A673 (cell line): ENCODE measurements at regions not wholly inside any gene's neighbourhood (a gene's known extent, or its start where the extent isn't known, plus 50 kb on each side); places are given as distances from the start of the nearest gene placed in this dataset.

Experiments
- BruUV-seq: library from RNA; stranded (reverse); fragments of 400-500 nt; replicated peaks from 2 replicates; lab custom pipeline; 2021; lab: Mats Ljungman, UMichigan
- CTCF ChIA-PET: fragments of 300-600 bp; sonication (Branson Sonifier 250); formaldehyde crosslinking; loops from one replicate; lab custom pipeline; 2022; ENCODE audit warnings: antibody characterized with exemption; lab: Charles Lee
- POLR2A ChIA-PET: fragments of 300-600 bp; sonication (Branson Sonifier 250); formaldehyde crosslinking; loops from one replicate; lab custom pipeline; 2022; ENCODE audit warnings: antibody characterized with exemption; ENCODE audit not compliant: low non-redundant PET; lab: Charles Lee
- DNase-seq: peaks from one replicate; pipeline ENCODE4 v3.0.0-alpha.2; 2015; ENCODE audit warnings: low spot score
- H3K27ac ChIP-seq: fragments of 200-600 bp; sonication (generic); 2 replicates; pipeline ENCODE4 v1.5.1; 2016; ENCODE audit warnings: mixed run types, low read depth, mild to moderate bottlenecking, mixed read lengths, antibody characterized with exemption, low read length; ENCODE audit not compliant: poor library complexity, severe bottlenecking
- H3K27me3 ChIP-seq: fragments of 200-600 bp; sonication (generic); replicated peaks from 2 replicates; pipeline ENCODE4 v1.6.1; 2017; ENCODE audit warnings: mixed run types, low read depth, mild to moderate bottlenecking, mixed read lengths, antibody characterized with exemption, low read length; ENCODE audit not compliant: insufficient read depth, poor library complexity
- H3K36me3 ChIP-seq: fragments of 200-600 bp; sonication (generic); 2 replicates; pipeline ENCODE4 v1.6.1; 2016; ENCODE audit warnings: mixed run types, mild to moderate bottlenecking, mixed read lengths, antibody characterized with exemption, low read length; ENCODE audit not compliant: insufficient read depth, poor library complexity, severe bottlenecking
- H3K4me1 ChIP-seq: fragments of 200-600 bp; sonication (generic); 2 replicates; pipeline ENCODE4 v1.6.1; 2017; ENCODE audit warnings: mixed run types, mild to moderate bottlenecking, mixed read lengths, antibody characterized with exemption, low read length; ENCODE audit not compliant: insufficient read depth, poor library complexity, severe bottlenecking
- H3K4me3 ChIP-seq: fragments of 200-600 bp; sonication (generic); 2 replicates; pipeline ENCODE4 v1.5.1; 2016; ENCODE audit warnings: low read depth, mixed run types, mild to moderate bottlenecking, mixed read lengths, low read length; ENCODE audit not compliant: poor library complexity, severe bottlenecking
- H3K9me3 ChIP-seq: fragments of 200-600 bp; sonication (generic); 2 replicates; pipeline ENCODE4 v1.6.1; 2016; ENCODE audit warnings: mixed run types, low read depth, mild to moderate bottlenecking, mixed read lengths, antibody characterized with exemption, low read length; ENCODE audit not compliant: poor library complexity, severe bottlenecking
- EZH2 ChIP-seq: fragments of 200-600 bp; sonication (generic); IDR thresholded peaks from 2 replicates; pipeline ENCODE4 v1.6.1; 2017; ENCODE audit warnings: borderline replicate concordance, low read depth, mild to moderate bottlenecking, mixed read lengths, antibody characterized with exemption, low read length; ENCODE audit not compliant: poor library complexity, severe bottlenecking
- intact Hi-C: fragments of 100-400 bp; cut with micrococcal nuclease; formaldehyde crosslinking; loops from one replicate; pipeline ENCODE4 v1.10.0; 2022; ENCODE audit not compliant: unreplicated experiment
- TF ChIP-seq, protein P1 (sequence below): fragments of 300-800, 200-600 bp; sonication (generic); conservative IDR thresholded peaks from 2 replicates; pipeline ENCODE4 v1.5.1; 2017; ENCODE audit warnings: low read depth, mild to moderate bottlenecking, antibody characterized with exemption, low read length, moderate library complexity, mixed read lengths

DNA sequence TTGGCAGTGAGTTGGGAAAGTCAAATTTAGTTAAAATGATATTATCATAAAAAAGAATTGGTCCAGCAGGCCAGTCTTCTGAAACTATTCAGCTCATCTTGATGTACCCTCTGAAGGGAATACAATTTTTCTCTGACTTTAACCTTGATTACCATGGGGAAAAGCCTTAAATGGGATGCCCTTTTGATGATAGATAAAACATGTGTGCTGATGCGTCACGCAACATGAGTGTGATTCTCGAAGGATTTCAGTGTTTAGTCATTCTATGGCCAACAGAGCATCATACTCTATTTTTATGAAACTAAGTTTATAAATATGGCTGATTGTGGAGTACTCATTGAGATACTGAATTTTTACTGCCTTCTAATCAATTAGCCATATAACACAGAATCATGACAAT lies 171.5 kb downstream of the ZNF281 start:
- Histone ChIP-seq H3K36me3 (no peaks in the 10 kb centered on the region), H3K27me3 (no peaks in the 10 kb centered on the region), H3K4me3 (no peak overlapping the region), H3K9me3 (no peaks in the 10 kb centered on the region), H3K4me1 (peaks cover 25% of the 10 kb centered on the region), H3K27ac (no peak overlapping the region)
- no peak for DNase-seq
- no TSS peak for BruUV-seq
- POLR2A ChIA-PET, result no interaction called here
- CTCF ChIA-PET, result no interaction called here
- TF ChIP-seq, protein P1, sequence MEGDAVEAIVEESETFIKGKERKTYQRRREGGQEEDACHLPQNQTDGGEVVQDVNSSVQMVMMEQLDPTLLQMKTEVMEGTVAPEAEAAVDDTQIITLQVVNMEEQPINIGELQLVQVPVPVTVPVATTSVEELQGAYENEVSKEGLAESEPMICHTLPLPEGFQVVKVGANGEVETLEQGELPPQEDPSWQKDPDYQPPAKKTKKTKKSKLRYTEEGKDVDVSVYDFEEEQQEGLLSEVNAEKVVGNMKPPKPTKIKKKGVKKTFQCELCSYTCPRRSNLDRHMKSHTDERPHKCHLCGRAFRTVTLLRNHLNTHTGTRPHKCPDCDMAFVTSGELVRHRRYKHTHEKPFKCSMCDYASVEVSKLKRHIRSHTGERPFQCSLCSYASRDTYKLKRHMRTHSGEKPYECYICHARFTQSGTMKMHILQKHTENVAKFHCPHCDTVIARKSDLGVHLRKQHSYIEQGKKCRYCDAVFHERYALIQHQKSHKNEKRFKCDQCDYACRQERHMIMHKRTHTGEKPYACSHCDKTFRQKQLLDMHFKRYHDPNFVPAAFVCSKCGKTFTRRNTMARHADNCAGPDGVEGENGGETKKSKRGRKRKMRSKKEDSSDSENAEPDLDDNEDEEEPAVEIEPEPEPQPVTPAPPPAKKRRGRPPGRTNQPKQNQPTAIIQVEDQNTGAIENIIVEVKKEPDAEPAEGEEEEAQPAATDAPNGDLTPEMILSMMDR, result no peak
- TF ChIP-seq EZH2, result no peak
- intact Hi-C loops, result no loop called here

GRCh38 chr1:200237066-200237465 lies 172.8 kb downstream of the ZNF281 start:
- intact Hi-C loops, result no loop called here
- Histone ChIP-seq H3K4me1 (peaks cover 28% of the 10 kb centered on the region), H3K27ac (no peak overlapping the region), H3K27me3 (no peaks in the 10 kb centered on the region), H3K4me3 (no peak overlapping the region), H3K9me3 (no peaks in the 10 kb centered on the region), H3K36me3 (no peaks in the 10 kb centered on the region)
- TF ChIP-seq, protein P1, result no peak
- TF ChIP-seq EZH2, result no peak
- ChIA-PET CTCF (no interaction called here), POLR2A (no interaction called here)
- no TSS peak for BruUV-seq
- DNase-seq, result no peak

DNA sequence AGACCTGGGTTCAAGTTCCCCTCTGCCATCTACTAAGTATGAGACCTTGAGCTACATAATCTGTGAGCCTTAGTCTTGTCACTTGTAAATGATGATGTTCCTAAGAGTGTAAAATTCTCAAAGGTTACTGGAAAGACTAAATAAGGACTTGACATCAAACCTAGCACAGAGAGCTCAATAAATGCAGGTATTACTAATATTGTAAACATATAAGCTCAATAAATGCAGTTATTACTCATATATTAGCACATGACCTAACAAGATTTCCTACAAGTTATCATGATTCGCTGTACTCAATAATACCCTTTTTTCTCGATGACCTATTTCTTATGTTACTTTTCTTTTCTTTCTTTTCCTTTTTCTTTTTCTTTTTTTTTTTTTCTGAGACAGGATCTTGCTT lies 174.9 kb downstream of the ZNF281 start:
- H3K9me3 ChIP-seq, result no peaks in the 10 kb centered on the region
- H3K4me1 ChIP-seq, result peaks cover 29% of the 10 kb centered on the region
- no peak overlapping the region for H3K4me3 ChIP-seq
- intact Hi-C loops, result no loop called here
- no peak for TF ChIP-seq EZH2
- TF ChIP-seq, protein P1, result no peak
- ChIA-PET POLR2A (no interaction called here), CTCF (no interaction called here)
- H3K27ac ChIP-seq, result no peak overlapping the region
- DNase-seq, result no peak
- no peaks in the 10 kb centered on the region for H3K27me3 ChIP-seq
- BruUV-seq, result no TSS peak
- H3K36me3 ChIP-seq, result no peaks in the 10 kb centered on the region
